SK-N-SH treated with all-trans-retinoic acid at 6 μM for 48 hours (cell line): ENCODE measurements at regions not wholly inside any gene's neighbourhood (a gene's known extent, or its start where the extent isn't known, plus 50 kb on each side); places are given as distances from the start of the nearest gene placed in this dataset.

Experiments used
- ATAC-seq: fragments of 200-7000 bp; cut with Tn5 transposase; 3 replicates; pipeline ENCODE4 v1.9.1; 2020; ENCODE audit warnings: mild to moderate bottlenecking, moderate library complexity
- BACH2 ChIP-seq: fragments of 250-450 bp; sonication (Bioruptor Pico); IDR thresholded peaks from 2 replicates; pipeline ENCODE4 v1.9.0; 2021; ENCODE audit warnings: mild to moderate bottlenecking, borderline replicate concordance
- CREB5 ChIP-seq: fragments of 250-450 bp; sonication (Bioruptor Pico); IDR thresholded peaks from 2 replicates; pipeline ENCODE4 v1.5.1; 2020; ENCODE audit warnings: low read depth, mild to moderate bottlenecking, moderate library complexity
- CSDC2 ChIP-seq: fragments of 250-450 bp; sonication (Bioruptor Pico); IDR thresholded peaks from 2 replicates; pipeline ENCODE4 v1.5.0; 2020; ENCODE audit warnings: mild to moderate bottlenecking, moderate library complexity
- CSRNP3 ChIP-seq: fragments of 250-450 bp; sonication (Bioruptor Pico); IDR thresholded peaks from 2 replicates; pipeline ENCODE4 v1.5.1; 2021; ENCODE audit warnings: mild to moderate bottlenecking, moderate library complexity
- GLIS3 ChIP-seq: fragments of 250-450 bp; sonication (Bioruptor Pico); IDR thresholded peaks from 2 replicates; pipeline ENCODE4 v1.5.0; 2020; ENCODE audit warnings: mild to moderate bottlenecking, moderate library complexity
- ISL1 ChIP-seq: fragments of 250-450 bp; sonication (Bioruptor Pico); IDR thresholded peaks from 2 replicates; pipeline ENCODE4 v2.1.2; 2022; ENCODE audit warnings: mild to moderate bottlenecking, moderate library complexity
- OSR1 ChIP-seq: fragments of 250-450 bp; sonication (Bioruptor Pico); IDR thresholded peaks from 2 replicates; pipeline ENCODE4 v1.8.0; 2022; ENCODE audit warnings: moderate library complexity, mild to moderate bottlenecking, inconsistent platforms
- POU6F1 ChIP-seq: fragments of 250-450 bp; sonication (Bioruptor Pico); IDR thresholded peaks from 2 replicates; pipeline ENCODE4 v1.8.0; 2021; ENCODE audit warnings: low read depth, mild to moderate bottlenecking, moderate library complexity, borderline replicate concordance
- PPARA ChIP-seq: fragments of 250-450 bp; sonication (Bioruptor Pico); IDR thresholded peaks from 2 replicates; pipeline ENCODE4 v1.5.0; 2020; ENCODE audit warnings: mild to moderate bottlenecking, borderline replicate concordance
- RARB ChIP-seq: fragments of 250-450 bp; sonication (Bioruptor Pico); IDR thresholded peaks from 2 replicates; pipeline ENCODE4 v1.8.0; 2021; ENCODE audit warnings: mild to moderate bottlenecking, moderate library complexity
- SNAI2 ChIP-seq: fragments of 250-450 bp; sonication (Bioruptor Pico); IDR thresholded peaks from 2 replicates; pipeline ENCODE4 v1.5.0; 2020; ENCODE audit warnings: mild to moderate bottlenecking, moderate library complexity
- TCF4 ChIP-seq: fragments of 250-450 bp; sonication (Bioruptor Pico); IDR thresholded peaks from 2 replicates; pipeline ENCODE4 v1.8.0; 2021; ENCODE audit warnings: mild to moderate bottlenecking, moderate library complexity, borderline replicate concordance
- TOX ChIP-seq: fragments of 250-450 bp; sonication (Bioruptor Pico); IDR thresholded peaks from 2 replicates; pipeline ENCODE4 v1.8.0; 2021; ENCODE audit warnings: mild to moderate bottlenecking, moderate library complexity, borderline replicate concordance
- TSHZ2 ChIP-seq: fragments of 250-450 bp; sonication (Bioruptor Pico); IDR thresholded peaks from 2 replicates; pipeline ENCODE4 v1.5.0; 2020; ENCODE audit warnings: mild to moderate bottlenecking, moderate library complexity
- ZC3H10 ChIP-seq: fragments of 250-450 bp; sonication (Bioruptor Pico); IDR thresholded peaks from 2 replicates; pipeline ENCODE4 v1.5.1; 2021; ENCODE audit warnings: mild to moderate bottlenecking, moderate library complexity
- ZFP3 ChIP-seq: fragments of 250-450 bp; sonication (Bioruptor Pico); IDR thresholded peaks from 2 replicates; pipeline ENCODE4 v1.5.0; 2020; ENCODE audit warnings: mild to moderate bottlenecking, moderate library complexity
- ZFP30 ChIP-seq: fragments of 450-650 bp; formaldehyde crosslinking; IDR thresholded peaks from 2 replicates; pipeline ENCODE4 v1.5.0; 2022; ENCODE audit warnings: mild to moderate bottlenecking, moderate library complexity
- ZNF565 ChIP-seq: fragments of 450-650 bp; formaldehyde crosslinking; conservative IDR thresholded peaks from 2 replicates; pipeline ENCODE4 v1.5.0; 2020; ENCODE audit warnings: low read depth, mild to moderate bottlenecking, moderate library complexity
- ZNF70 ChIP-seq: fragments of 450-650 bp; formaldehyde crosslinking; IDR thresholded peaks from 2 replicates; pipeline ENCODE4 v1.5.0; 2020; ENCODE audit warnings: mild to moderate bottlenecking, moderate library complexity
- ZNF8 ChIP-seq: fragments of 450-650 bp; formaldehyde crosslinking; IDR thresholded peaks from 2 replicates; pipeline ENCODE4 v1.5.0; 2020; ENCODE audit warnings: mild to moderate bottlenecking, moderate library complexity

- ATAC-seq, result no peak
- TF ChIP-seq ZNF565 (CRISPR knock-in tag) (no peak), OSR1 (CRISPR knock-in tag) (no peak), ISL1 (no peak), ZFP3 (CRISPR knock-in tag) (no peak), TOX (CRISPR knock-in tag) (no peak), ZC3H10 (CRISPR knock-in tag) (no peak), ZNF70 (CRISPR knock-in tag) (no peak), BACH2 (CRISPR knock-in tag) (no peak), CSRNP3 (no peak), TCF4 (CRISPR knock-in tag) (no peak)
Observed at GRCh38 chr10:130553826-130554225, 417.6 kb downstream of the GLRX3 start.

GRCh38 chr10:130554701-130555410 lies 418.7 kb downstream of the GLRX3 start:
- TF ChIP-seq CSDC2 (no peak), ISL1 (no peak), BACH2 (CRISPR knock-in tag) (no peak), PPARA (CRISPR knock-in tag) (no peak), CREB5 (CRISPR knock-in tag) (no peak), ZNF70 (CRISPR knock-in tag) (no peak), GLIS3 (no peak), TSHZ2 (CRISPR knock-in tag) (no peak), CSRNP3 (no peak)
- ATAC-seq, result no peak

GRCh38 chr10:130555411-130555750 lies 419.2 kb downstream of the GLRX3 start:
- TF ChIP-seq ZC3H10 (CRISPR knock-in tag) (no peak), POU6F1 (CRISPR knock-in tag) (no peak), ISL1 (no peak), CSDC2 (no peak)
- ATAC-seq, result no peak

- TF ChIP-seq RARB (CRISPR knock-in tag) (no peak), POU6F1 (CRISPR knock-in tag) (no peak), ZC3H10 (CRISPR knock-in tag) (no peak), CSDC2 (no peak), BACH2 (CRISPR knock-in tag) (no peak), TOX (CRISPR knock-in tag) (no peak), ZNF8 (CRISPR knock-in tag) (no peak), GLIS3 (no peak), ZFP3 (CRISPR knock-in tag) (no peak), ZNF565 (CRISPR knock-in tag) (no peak), OSR1 (CRISPR knock-in tag) (no peak), SNAI2 (no peak), ZFP30 (CRISPR knock-in tag) (no peak)
- no peak for ATAC-seq
Observed at GRCh38 chr10:130557181-130557845, 421.1 kb downstream of the GLRX3 start.
